GM06990 (cell line): ENCODE measurements at regions not wholly inside any gene's neighbourhood (a gene's known extent, or its start where the extent isn't known, plus 50 kb on each side); places are given as distances from the start of the nearest gene placed in this dataset.

Experiments
- DNase-seq: peaks from one replicate; pipeline ENCODE4 v3.0.0-alpha.2; 2011; ENCODE audit not compliant: insufficient read length; ENCODE audit errors: extremely low read depth
- H3K27me3 ChIP-seq: replicated peaks from 2 replicates; pipeline ENCODE4 v1.6.0; 2011; ENCODE audit warnings: low read length; ENCODE audit not compliant: control insufficient read depth, insufficient read depth
- H3K36me3 ChIP-seq: 2 replicates; pipeline ENCODE4 v1.5.1; 2011; ENCODE audit warnings: low read length; ENCODE audit not compliant: control insufficient read depth, insufficient read depth
- H3K4me3 ChIP-seq: replicated peaks from 2 replicates; pipeline ENCODE4 v1.5.1; 2011; ENCODE audit warnings: low read depth, mild to moderate bottlenecking, control low read depth, low read length
- CTCF ChIP-seq: IDR thresholded peaks from 2 replicates; pipeline ENCODE4 v1.5.1; 2011; ENCODE audit warnings: low read length, control low read depth, mild to moderate bottlenecking, inconsistent platforms; ENCODE audit not compliant: insufficient read depth, poor library complexity, severe bottlenecking

GRCh38 chr2:224284134-224284946 lies 117.6 kb downstream of the FAM124B start:
- TF ChIP-seq CTCF = peak; percentile 35
- no peak for DNase-seq
- Histone ChIP-seq H3K27me3 (no peaks in the 10 kb centered on the region; the same call in none of the 2 replicates), H3K36me3 (no peaks in the 10 kb centered on the region), H3K4me3 (no peak overlapping the region)

- DNase-seq = no peak
- no peak for TF ChIP-seq CTCF
- no peak overlapping the region for H3K4me3 ChIP-seq
- H3K27me3 ChIP-seq = no peaks in the 10 kb centered on the region; the same call in none of the 2 replicates
- no peaks in the 10 kb centered on the region for H3K36me3 ChIP-seq
Observed at GRCh38 chr2:224283466-224283965, 118.4 kb downstream of the FAM124B start.

GRCh38 chr2:224281374-224281773 lies 120.5 kb downstream of the FAM124B start:
- DNase-seq = no peak
- H3K27me3 ChIP-seq = peaks cover 1% of the 10 kb centered on the region; the same call in 1 of the 2 replicates

GRCh38 chr2:224278531-224278930 lies 123.4 kb downstream of the FAM124B start:
- no peaks in the 10 kb centered on the region for H3K36me3 ChIP-seq
- peaks cover 1% of the 10 kb centered on the region; the same call in 1 of the 2 replicates for H3K27me3 ChIP-seq
- DNase-seq = no peak
- no peak overlapping the region for H3K4me3 ChIP-seq
- no peak for TF ChIP-seq CTCF

More at GRCh38 chr2:224281374-224281773, 120.5 kb downstream of the FAM124B start:
- TF ChIP-seq CTCF = no peak
- Histone ChIP-seq H3K4me3 (no peak overlapping the region), H3K36me3 (no peaks in the 10 kb centered on the region)

GRCh38 chr2:224276251-224276650 lies 125.7 kb downstream of the FAM124B start:
- DNase-seq = no peak

More at GRCh38 chr2:224276251-224276650, 125.7 kb downstream of the FAM124B start:
- Histone ChIP-seq H3K4me3 (no peak overlapping the region), H3K36me3 (no peaks in the 10 kb centered on the region), H3K27me3 (peaks cover 1% of the 10 kb centered on the region; the same call in 1 of the 2 replicates)
- no peak for TF ChIP-seq CTCF
